ENCODE measurements at regions not wholly inside any gene's neighbourhood (a gene's known extent, or its start where the extent isn't known, plus 50 kb on each side); places are given as distances from the start of the nearest gene placed in this dataset.

GRCh38 chr6:71645299-71645698 is 241.1 kb upstream of the RIMS1 start:
- no peak for TF ChIP-seq CTCF (IDR thresholded peaks at IDR 0.05; ENCODE audit: low read depth, low read length)
- H3K4me3 ChIP-seq (ENCODE audit: low read depth, low read length), result no peak overlapping the region

GRCh38 chr6:71649915-71650314 is 236.4 kb upstream of the RIMS1 start:
- H3K4me3 ChIP-seq (ENCODE audit: low read depth, low read length), result no peak overlapping the region
- TF ChIP-seq CTCF (IDR thresholded peaks at IDR 0.05; ENCODE audit: low read depth, low read length), result no peak

- no peak overlapping the region for H3K4me3 ChIP-seq (ENCODE audit: low read depth, low read length)
- TF ChIP-seq CTCF (IDR thresholded peaks at IDR 0.05; ENCODE audit: low read depth, low read length), result no peak
Observed at GRCh38 chr6:71651636-71652035, 234.7 kb upstream of the RIMS1 start.

- no peak for TF ChIP-seq CTCF (IDR thresholded peaks at IDR 0.05; ENCODE audit: low read depth, low read length)
Observed at GRCh38 chr6:71656121-71656520, 230.2 kb upstream of the RIMS1 start.

GRCh38 chr6:71665931-71666330 is 220.4 kb upstream of the RIMS1 start:
- H3K4me3 ChIP-seq (ENCODE audit: low read depth, low read length), result no peak overlapping the region
- TF ChIP-seq CTCF (IDR thresholded peaks at IDR 0.05; ENCODE audit: low read depth, low read length), result no peak

More at GRCh38 chr6:71656121-71656520, 230.2 kb upstream of the RIMS1 start:
- no peak overlapping the region for H3K4me3 ChIP-seq (ENCODE audit: low read depth, low read length)

- H3K4me3 ChIP-seq (ENCODE audit: low read depth, low read length), result no peak overlapping the region
- no peak for TF ChIP-seq CTCF (IDR thresholded peaks at IDR 0.05; ENCODE audit: low read depth, low read length)
Observed at GRCh38 chr6:71672876-71673275, 213.5 kb upstream of the RIMS1 start.

GRCh38 chr6:71675386-71675785 is 211.0 kb upstream of the RIMS1 start:
- no peak overlapping the region for H3K4me3 ChIP-seq (ENCODE audit: low read depth, low read length)
- no peak for TF ChIP-seq CTCF (IDR thresholded peaks at IDR 0.05; ENCODE audit: low read depth, low read length)

Measured in WI38 (cell line).